Spleen (tissue), 3 donors: ENCODE measurements at regions not wholly inside any gene's neighbourhood (a gene's known extent, or its start where the extent isn't known, plus 50 kb on each side); places are given as distances from the start of the nearest gene placed in this dataset.

Experiments
- POLR2A ChIP-seq, 3 donors: fragments of 450-650 bp; IDR thresholded peaks; one replicate each; pipeline ENCODE4 v1.5.1; 2017; ENCODE audit warnings: antibody characterized with exemption in 3 of 3, mild to moderate bottlenecking in 1 of 3
- POLR2AphosphoS5 ChIP-seq, 3 donors: sonication (generic); formaldehyde crosslinking; IDR thresholded peaks; one replicate each; pipeline ENCODE4 v1.5.1; 2017; ENCODE audit warnings: antibody characterized with exemption in 3 of 3

GRCh38 chr4:131137196-131137595 is 2011.9 kb upstream of the PCDH10 start:
- TF ChIP-seq POLR2A (IDR thresholded peaks at IDR 0.05) (no peak), POLR2AphosphoS5 (IDR thresholded peaks at IDR 0.05) (no peak)
